ENCODE measurements at regions not wholly inside any gene's neighbourhood (a gene's known extent, or its start where the extent isn't known, plus 50 kb on each side); places are given as distances from the start of the nearest gene placed in this dataset.

- DNase-seq = no peak
- Histone ChIP-seq H3K9me3 (no peaks in the 10 kb centered on the region), H3K36me3 (no peaks in the 10 kb centered on the region), H3K4me3 (no peak overlapping the region), H3K4me1 (peaks cover 0 to 12% (median 11%) of the 10 kb centered on the region in 4 donors), H3K27ac (no peak overlapping the region), H3K27me3 (no peaks in the 10 kb centered on the region)
- TF ChIP-seq EP300 (IDR thresholded peaks at IDR 0.05) (no peak), POLR2AphosphoS5 (IDR thresholded peaks at IDR 0.05) (no peak), CTCF (IDR thresholded peaks at IDR 0.05) (no peak), POLR2A (IDR thresholded peaks at IDR 0.05) (no peak)
- WGBS, 2 donors = 94 to 96% methylated on average over 5 of the region's 5 CpGs
- intact Hi-C loops (cut with DNase I) = loop anchor here (5.0 kb wide), 1 partner anchor 177 kb away; no protein-coding TSS in a partner anchor
Observed at GRCh38 chr4:52370576-52370975, 288.5 kb downstream of the USP46 start.

GRCh38 chr4:52371841-52372240 lies 287.3 kb downstream of the USP46 start:
- H3K27ac ChIP-seq = no peak overlapping the region
- intact Hi-C loops (cut with DNase I) = loop anchor here (5.0 kb wide), 1 partner anchor 175 kb away; no protein-coding TSS in a partner anchor
- 77 to 81% methylated on average over 5 of the region's 5 CpGs for WGBS, 2 donors
- H3K4me3 ChIP-seq = no peak overlapping the region
- TF ChIP-seq POLR2A (IDR thresholded peaks at IDR 0.05) (no peak), CTCF (IDR thresholded peaks at IDR 0.05) (no peak), POLR2AphosphoS5 (IDR thresholded peaks at IDR 0.05) (no peak), EP300 (IDR thresholded peaks at IDR 0.05) (no peak)
- no peaks in the 10 kb centered on the region for H3K27me3 ChIP-seq
- H3K36me3 ChIP-seq = no peaks in the 10 kb centered on the region
- H3K9me3 ChIP-seq = no peaks in the 10 kb centered on the region
- peaks cover 0 to 12% (median 11%) of the 10 kb centered on the region in 4 donors for H3K4me1 ChIP-seq
- no peak for DNase-seq

DNA sequence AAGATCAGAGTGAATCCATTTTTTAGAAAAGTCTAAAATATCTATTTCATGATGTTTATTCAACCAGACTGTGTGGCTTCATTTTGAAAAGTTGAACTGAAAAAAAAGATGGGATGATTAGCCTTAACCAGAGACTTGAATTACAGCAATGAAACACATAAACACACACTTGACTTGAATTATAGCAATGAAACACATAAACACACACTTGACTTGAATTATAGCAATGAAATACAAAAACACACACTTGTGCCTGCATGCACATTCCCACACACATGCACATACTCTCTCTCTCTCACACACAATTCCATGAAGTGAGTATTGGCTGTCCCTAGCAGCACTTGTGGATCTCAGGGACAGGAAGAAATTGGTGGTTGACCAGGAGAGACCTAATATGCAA lies 286.8 kb downstream of the USP46 start:
- intact Hi-C loops (cut with DNase I) = loop anchor here (5.0 kb wide), 1 partner anchor 175 kb away; no protein-coding TSS in a partner anchor
- no peak for TF ChIP-seq POLR2A (IDR thresholded peaks at IDR 0.05)
- TF ChIP-seq CTCF (IDR thresholded peaks at IDR 0.05) = no peak
- no peak for TF ChIP-seq POLR2AphosphoS5 (IDR thresholded peaks at IDR 0.05)
- TF ChIP-seq EP300 (IDR thresholded peaks at IDR 0.05) = no peak

GRCh38 chr4:52372747-52373146 lies 286.4 kb downstream of the USP46 start:
- H3K27me3 ChIP-seq = no peaks in the 10 kb centered on the region
- WGBS, 2 donors = 30 to 73% methylated on average over 3 of the region's 3 CpGs
- H3K36me3 ChIP-seq = no peaks in the 10 kb centered on the region
- no peak overlapping the region for H3K27ac ChIP-seq
- intact Hi-C loops (cut with DNase I) = loop anchor here (5.0 kb wide), 1 partner anchor 175 kb away; no protein-coding TSS in a partner anchor
- H3K4me1 ChIP-seq = peaks cover 0 to 12% (median 11%) of the 10 kb centered on the region in 4 donors
- no peaks in the 10 kb centered on the region for H3K9me3 ChIP-seq
- H3K4me3 ChIP-seq = no peak overlapping the region
- no peak for DNase-seq
- TF ChIP-seq POLR2A (IDR thresholded peaks at IDR 0.05) (no peak), CTCF (IDR thresholded peaks at IDR 0.05) (no peak), POLR2AphosphoS5 (IDR thresholded peaks at IDR 0.05) (no peak)

More for the DNA sequence above, 286.8 kb downstream of the USP46 start:
- Histone ChIP-seq H3K4me3 (no peak overlapping the region), H3K27me3 (no peaks in the 10 kb centered on the region), H3K4me1 (peaks cover 0 to 12% (median 11%) of the 10 kb centered on the region in 4 donors), H3K9me3 (no peaks in the 10 kb centered on the region), H3K27ac (no peak overlapping the region), H3K36me3 (no peaks in the 10 kb centered on the region)
- no peak for DNase-seq

DNA sequence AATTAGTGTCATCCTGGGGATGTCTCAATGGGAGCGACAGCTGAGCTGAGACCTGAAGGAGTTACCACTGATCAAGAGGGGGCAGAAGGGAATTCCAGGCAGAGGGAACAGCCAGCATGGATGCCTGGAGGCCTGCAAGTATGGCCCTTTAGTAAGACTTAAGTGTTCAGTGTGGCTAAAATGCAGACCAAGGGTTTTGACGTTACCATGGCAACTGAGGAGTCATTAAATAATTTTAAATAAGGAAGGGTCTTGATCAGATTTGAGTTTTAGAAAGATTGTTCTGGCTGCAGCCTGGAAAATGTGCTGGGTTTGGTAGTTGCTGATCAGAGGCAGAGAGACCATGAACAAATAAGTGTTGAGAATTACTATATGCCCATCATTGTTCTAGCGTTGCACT lies 285.5 kb downstream of the USP46 start:
- intact Hi-C loops (cut with DNase I) = loop anchor here (5.0 kb wide), 1 partner anchor 174 kb away; no protein-coding TSS in a partner anchor
- H3K4me1 ChIP-seq = peaks cover 0 to 12% (median 11%) of the 10 kb centered on the region in 4 donors
- WGBS, 2 donors = 60 to 86% methylated on average over 3 of the region's 3 CpGs
- H3K36me3 ChIP-seq = no peaks in the 10 kb centered on the region
- H3K27me3 ChIP-seq = no peaks in the 10 kb centered on the region
- H3K4me3 ChIP-seq = no peak overlapping the region
- no peak for DNase-seq
- no peak overlapping the region for H3K27ac ChIP-seq
- H3K9me3 ChIP-seq = no peaks in the 10 kb centered on the region
- TF ChIP-seq POLR2AphosphoS5 (IDR thresholded peaks at IDR 0.05) = no peak
- no peak for TF ChIP-seq EP300 (IDR thresholded peaks at IDR 0.05)
- no peak for TF ChIP-seq CTCF (IDR thresholded peaks at IDR 0.05)
- TF ChIP-seq POLR2A (IDR thresholded peaks at IDR 0.05) = no peak
